Memory B cell (primary cell): ENCODE measurements at regions not wholly inside any gene's neighbourhood (a gene's known extent, or its start where the extent isn't known, plus 50 kb on each side); places are given as distances from the start of the nearest gene placed in this dataset.

Source experiments
- ATAC-seq: fragments of 150-1000 bp; cut with Tn5 transposase; 2 replicates; pipeline ENCODE4 v1.10.0; 2021; ENCODE audit warnings: low read depth, mild to moderate bottlenecking, moderate library complexity
- DNase-seq, 2 donors: peaks; one replicate each; pipeline ENCODE4 v3.0.0; 2022; ENCODE audit warnings: low spot score in 2 of 2
- H3K27ac Mint-ChIP-seq: one replicate; pipeline ENCODE4 v1.8.0; 2022; ENCODE audit warnings: mild to moderate bottlenecking, moderate library complexity, mixed read lengths
- H3K27me3 Mint-ChIP-seq: one replicate; pipeline ENCODE4 v1.8.0; 2022; ENCODE audit warnings: mixed read lengths
- H3K36me3 Mint-ChIP-seq: one replicate; pipeline ENCODE4 v1.8.0; 2022; ENCODE audit warnings: mild to moderate bottlenecking, mixed read lengths
- H3K4me1 Mint-ChIP-seq: one replicate; pipeline ENCODE4 v1.8.0; 2022; ENCODE audit warnings: mixed read lengths
- H3K4me3 Mint-ChIP-seq: one replicate; pipeline ENCODE4 v1.8.0; 2022; ENCODE audit warnings: mild to moderate bottlenecking, moderate library complexity, mixed read lengths
- H3K9me3 Mint-ChIP-seq: one replicate; pipeline ENCODE4 v1.8.0; 2022; ENCODE audit warnings: mixed read lengths

DNA sequence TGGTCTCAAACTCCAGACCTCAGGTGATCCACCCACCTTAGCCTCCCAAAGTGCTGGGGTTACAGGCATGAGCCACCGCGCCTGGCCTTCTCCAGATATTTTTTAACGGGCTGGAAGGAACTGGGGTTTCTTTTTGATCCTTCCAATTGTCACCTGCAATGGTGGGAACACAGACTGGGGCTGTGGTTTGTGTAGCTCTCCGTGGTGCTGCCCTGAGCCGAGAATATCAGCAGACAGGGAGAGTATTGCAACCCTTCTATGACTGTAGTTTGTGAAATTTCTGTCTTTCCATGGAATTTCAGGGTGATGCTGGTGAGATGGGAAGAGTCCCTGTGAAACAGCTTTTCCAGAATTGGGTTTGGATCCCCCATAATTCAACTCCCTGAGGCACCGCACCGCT is 263.5 kb downstream of the ENGASE start:
- Mint-ChIP-seq H3K36me3 (peaks cover 2% of the 10 kb centered on the region), H3K9me3 (peaks cover 2% of the 10 kb centered on the region), H3K27me3 (peaks cover 10% of the 10 kb centered on the region), H3K27ac (peak overlapping the region; percentile 62), H3K4me3 (no peak overlapping the region), H3K4me1 (peaks cover 33% of the 10 kb centered on the region)
- DNase-seq (no peak), ATAC-seq (no peak)

DNA sequence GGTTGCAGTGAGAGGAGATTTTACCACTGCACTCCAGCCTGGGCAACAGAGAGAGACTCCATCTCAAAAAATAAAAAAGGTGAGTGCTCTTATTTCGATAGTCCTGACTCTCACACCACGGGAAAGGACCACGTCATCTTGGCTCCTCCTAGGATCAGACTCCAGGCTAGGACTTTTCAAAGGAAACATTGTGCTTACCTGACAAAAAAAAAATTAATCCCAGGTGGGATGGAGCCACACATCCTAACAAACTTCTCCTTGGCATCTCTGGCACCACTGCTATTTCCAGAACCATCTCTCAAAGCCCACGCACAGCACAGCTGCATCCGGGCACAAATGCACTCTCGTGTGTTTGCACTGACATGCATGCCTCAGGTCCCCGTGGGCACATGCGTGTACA is 262.4 kb downstream of the ENGASE start:
- peaks cover 2% of the 10 kb centered on the region for H3K9me3 Mint-ChIP-seq
- DNase-seq: no peak
- H3K27me3 Mint-ChIP-seq: peaks cover 19% of the 10 kb centered on the region
- no peak overlapping the region for H3K27ac Mint-ChIP-seq
- peaks cover 34% of the 10 kb centered on the region for H3K4me1 Mint-ChIP-seq
- H3K4me3 Mint-ChIP-seq: no peak overlapping the region
- peaks cover 2% of the 10 kb centered on the region for H3K36me3 Mint-ChIP-seq
- no peak for ATAC-seq

DNA sequence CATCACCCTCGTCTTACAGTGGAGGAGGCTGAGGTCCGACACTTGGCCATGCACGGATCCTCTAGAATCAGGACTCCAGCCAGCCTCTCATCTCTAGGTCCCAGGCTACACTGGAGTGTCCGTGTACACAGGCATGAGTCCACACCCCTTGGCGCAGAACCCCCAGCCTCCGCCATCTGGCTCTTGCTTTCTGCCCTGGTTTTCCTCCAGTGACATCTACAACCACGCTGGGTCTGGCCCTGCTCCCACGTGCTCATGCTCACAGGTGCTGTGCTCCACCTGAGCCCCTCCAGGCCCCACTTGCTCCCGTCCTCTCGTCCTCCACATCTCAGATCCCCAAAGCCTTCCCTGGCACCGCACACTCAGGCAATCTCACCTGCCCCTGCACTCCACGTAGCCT is 260.8 kb downstream of the ENGASE start:
- Mint-ChIP-seq H3K4me1 (peaks cover 33% of the 10 kb centered on the region), H3K9me3 (no peaks in the 10 kb centered on the region), H3K27me3 (peaks cover 29% of the 10 kb centered on the region), H3K36me3 (peaks cover 2% of the 10 kb centered on the region), H3K27ac (no peak overlapping the region), H3K4me3 (no peak overlapping the region)
- DNase-seq (no peak), ATAC-seq (no peak)

DNA sequence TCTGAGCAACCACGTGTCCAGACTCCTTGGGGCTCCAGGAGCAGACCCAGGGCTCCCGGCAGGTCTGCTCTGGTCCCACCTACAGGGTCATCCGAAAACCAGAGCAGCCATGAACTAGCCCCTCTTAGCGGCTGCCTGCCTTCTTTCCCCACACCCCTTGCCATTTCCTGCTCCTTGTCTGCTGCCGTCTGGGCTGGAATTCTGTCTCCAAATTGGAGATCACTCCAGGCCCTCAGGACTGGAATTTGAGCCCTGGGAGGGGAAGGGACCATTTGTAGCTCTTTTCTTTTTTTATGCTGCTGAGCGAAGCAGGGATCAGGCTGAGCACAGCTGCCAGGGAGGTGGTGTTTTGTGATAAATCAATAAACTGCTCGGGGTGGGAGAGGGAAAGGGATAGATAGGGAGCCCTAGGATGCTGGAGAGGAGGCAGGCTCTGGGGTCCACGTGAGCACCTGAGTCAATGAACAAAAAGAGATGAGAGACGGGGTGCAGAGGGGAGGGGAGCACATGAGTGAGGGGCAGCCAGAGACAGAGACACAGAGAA is 257.5 kb downstream of the ENGASE start:
- H3K4me1 Mint-ChIP-seq: peaks cover 20% of the 10 kb centered on the region
- peaks cover 2% of the 10 kb centered on the region for H3K36me3 Mint-ChIP-seq
- no peak overlapping the region for H3K4me3 Mint-ChIP-seq
- no peaks in the 10 kb centered on the region for H3K9me3 Mint-ChIP-seq
- no peak for ATAC-seq
- DNase-seq: no peak
- no peak overlapping the region for H3K27ac Mint-ChIP-seq
- H3K27me3 Mint-ChIP-seq: peaks cover 43% of the 10 kb centered on the region

DNA sequence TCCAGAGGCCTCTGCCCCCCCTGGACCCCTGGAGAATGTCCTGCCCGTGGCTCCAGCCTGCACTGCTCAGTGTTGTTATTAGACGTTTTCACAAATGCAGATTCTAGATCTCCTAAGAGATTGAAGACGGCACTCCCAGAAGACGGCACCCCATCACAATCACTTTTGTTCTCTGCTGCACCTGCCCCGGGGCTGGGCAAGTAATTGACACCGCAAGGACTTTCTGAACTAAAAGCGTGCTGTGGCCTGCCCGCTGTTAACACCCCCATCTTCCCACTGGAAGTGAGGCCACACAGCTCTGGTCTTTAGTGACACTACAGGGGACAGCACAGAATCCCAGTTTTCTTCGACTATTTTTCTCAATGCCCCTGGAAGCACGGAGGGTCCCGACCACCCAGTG is 256.9 kb downstream of the ENGASE start:
- Mint-ChIP-seq H3K4me1 (peaks cover 20% of the 10 kb centered on the region), H3K27ac (no peak overlapping the region)

DNA sequence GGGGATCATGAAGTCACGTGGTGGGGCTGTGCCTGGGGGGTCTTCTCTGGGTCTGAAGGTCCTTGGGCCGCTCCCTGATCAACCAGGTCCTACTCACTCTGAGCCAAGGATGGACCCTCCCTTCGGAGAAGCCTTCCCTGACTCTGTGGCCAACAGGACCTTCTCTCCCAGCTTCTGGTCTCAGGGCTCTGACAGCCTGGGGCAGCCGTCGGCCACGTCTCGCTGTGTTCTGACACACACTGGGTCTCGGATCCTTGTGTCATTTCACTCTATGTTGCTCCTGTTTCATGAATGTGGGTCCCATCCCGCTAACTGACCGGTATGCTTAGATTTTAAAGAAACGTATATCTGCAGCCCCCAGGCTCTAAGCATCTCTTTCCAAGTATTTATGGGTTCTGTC is 256.1 kb downstream of the ENGASE start:
- Mint-ChIP-seq H3K36me3 (peaks cover 2% of the 10 kb centered on the region), H3K27me3 (peaks cover 44% of the 10 kb centered on the region), H3K27ac (no peak overlapping the region), H3K9me3 (no peaks in the 10 kb centered on the region), H3K4me1 (peaks cover 18% of the 10 kb centered on the region), H3K4me3 (no peak overlapping the region)
- ATAC-seq: no peak
- no peak for DNase-seq

More for the DNA sequence above, 256.9 kb downstream of the ENGASE start:
- H3K36me3 Mint-ChIP-seq: peaks cover 2% of the 10 kb centered on the region
- ATAC-seq (no peak), DNase-seq (no peak)
- no peaks in the 10 kb centered on the region for H3K9me3 Mint-ChIP-seq
- H3K27me3 Mint-ChIP-seq: peaks cover 45% of the 10 kb centered on the region
- H3K4me3 Mint-ChIP-seq: no peak overlapping the region

DNA sequence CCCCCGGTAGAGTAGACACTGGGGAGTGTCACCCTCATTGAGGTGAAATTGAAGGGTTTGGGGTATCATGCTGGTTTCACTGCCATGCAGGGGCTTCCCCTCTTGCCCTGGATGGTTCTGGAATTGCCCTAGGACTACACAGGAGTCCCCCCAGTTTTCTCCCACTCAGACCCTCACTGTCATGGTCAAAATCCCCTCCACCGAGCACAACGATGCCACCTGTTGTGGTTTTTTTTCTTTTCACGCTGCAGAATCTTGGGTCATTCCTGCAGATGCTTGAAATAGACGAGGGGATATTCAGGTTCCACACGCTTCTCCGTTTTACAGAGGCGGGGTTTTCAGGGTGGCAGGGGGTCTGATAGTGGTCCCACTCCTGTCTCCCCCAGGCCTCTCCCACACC is 255.6 kb downstream of the ENGASE start:
- ATAC-seq (peak; percentile 17), DNase-seq (no peak)
- H3K27ac Mint-ChIP-seq: no peak overlapping the region
- no peak overlapping the region for H3K4me3 Mint-ChIP-seq
- H3K9me3 Mint-ChIP-seq: no peaks in the 10 kb centered on the region
- H3K27me3 Mint-ChIP-seq: peaks cover 43% of the 10 kb centered on the region
- H3K36me3 Mint-ChIP-seq: peaks cover 2% of the 10 kb centered on the region
- H3K4me1 Mint-ChIP-seq: peaks cover 18% of the 10 kb centered on the region

DNA sequence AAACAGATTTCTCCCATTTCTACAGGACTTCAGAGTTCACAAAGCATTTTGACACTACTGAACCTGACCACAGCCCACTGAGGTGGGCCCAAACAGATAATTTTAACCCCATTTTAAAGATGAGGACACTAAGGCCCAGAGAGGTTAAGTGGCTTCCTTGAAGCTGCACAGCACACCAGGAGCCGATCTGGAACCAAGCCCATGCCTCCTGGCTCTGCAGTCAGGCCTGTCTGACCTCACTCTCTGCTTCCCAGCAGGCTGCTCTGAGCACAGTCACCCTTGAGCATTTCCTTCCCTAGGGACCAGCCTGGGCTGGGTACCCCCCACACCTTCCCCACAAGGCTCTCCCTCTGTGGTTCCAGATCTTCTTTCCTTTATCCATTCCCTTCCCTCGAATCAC is 252.2 kb downstream of the ENGASE start:
- DNase-seq: no peak
- ATAC-seq: no peak
- Mint-ChIP-seq H3K27ac (no peak overlapping the region), H3K4me3 (no peak overlapping the region), H3K9me3 (no peaks in the 10 kb centered on the region), H3K36me3 (no peaks in the 10 kb centered on the region), H3K27me3 (peaks cover 27% of the 10 kb centered on the region), H3K4me1 (peaks cover 6% of the 10 kb centered on the region)

DNA sequence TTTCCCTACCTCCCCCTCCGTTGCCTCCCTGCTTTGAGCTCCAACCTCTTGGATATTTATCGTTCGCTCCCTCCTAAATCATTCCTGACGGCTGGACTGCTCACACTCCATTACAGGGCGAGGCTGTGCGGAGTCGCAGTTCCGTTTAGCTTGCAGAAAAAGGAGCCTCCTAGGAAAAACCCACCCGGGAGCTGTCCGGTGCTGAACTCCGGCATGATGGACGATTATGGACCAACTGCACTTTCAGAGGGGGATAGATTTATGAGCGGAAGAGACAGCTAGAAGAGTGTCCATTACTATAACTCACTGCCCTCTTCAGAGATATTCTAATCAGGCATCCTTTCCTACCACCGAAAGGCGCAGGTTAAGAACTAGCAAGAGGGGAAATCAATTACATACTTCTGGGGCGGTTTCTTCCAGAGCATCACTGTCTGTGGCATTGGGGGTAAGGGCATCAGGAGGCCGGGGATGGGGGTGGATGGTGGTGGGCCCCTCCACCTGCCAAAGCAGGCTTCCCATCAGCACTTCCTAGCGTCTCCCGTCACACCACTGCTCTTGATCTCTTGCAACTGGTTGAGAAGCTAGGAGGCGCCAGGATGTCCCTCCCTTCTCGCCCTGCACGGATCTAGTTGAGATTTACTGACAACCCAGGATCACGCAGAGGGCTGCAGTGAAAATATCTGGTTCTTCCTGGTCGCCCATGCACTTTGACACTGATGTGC is 251.2 kb downstream of the ENGASE start:
- Mint-ChIP-seq H3K27me3 (peaks cover 26% of the 10 kb centered on the region), H3K9me3 (no peaks in the 10 kb centered on the region), H3K4me1 (peaks cover 7% of the 10 kb centered on the region), H3K4me3 (no peak overlapping the region), H3K36me3 (no peaks in the 10 kb centered on the region), H3K27ac (no peak overlapping the region)
- DNase-seq: no peak
- ATAC-seq: no peak

DNA sequence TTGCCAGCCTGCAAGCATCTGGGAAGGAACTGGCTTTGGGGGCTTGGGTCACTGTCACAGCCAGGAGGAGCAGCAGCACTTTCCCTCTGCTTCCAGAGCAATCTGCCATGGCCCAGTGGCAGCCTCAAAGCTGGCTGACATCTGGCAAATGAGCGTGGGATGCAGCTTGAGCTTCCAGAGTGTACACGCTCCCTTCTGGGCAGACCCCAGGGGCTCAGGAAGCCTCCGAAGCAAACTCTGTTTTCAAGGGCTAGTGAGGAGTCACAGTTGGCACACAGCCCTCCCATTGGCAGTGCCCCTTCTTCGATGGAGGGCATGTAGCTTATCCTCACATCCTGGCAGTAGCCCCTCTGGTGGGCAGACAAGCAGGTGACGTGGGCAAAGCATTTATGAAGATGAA is 249.6 kb downstream of the ENGASE start:
- Mint-ChIP-seq H3K27me3 (peaks cover 21% of the 10 kb centered on the region), H3K4me3 (no peak overlapping the region)

DNA sequence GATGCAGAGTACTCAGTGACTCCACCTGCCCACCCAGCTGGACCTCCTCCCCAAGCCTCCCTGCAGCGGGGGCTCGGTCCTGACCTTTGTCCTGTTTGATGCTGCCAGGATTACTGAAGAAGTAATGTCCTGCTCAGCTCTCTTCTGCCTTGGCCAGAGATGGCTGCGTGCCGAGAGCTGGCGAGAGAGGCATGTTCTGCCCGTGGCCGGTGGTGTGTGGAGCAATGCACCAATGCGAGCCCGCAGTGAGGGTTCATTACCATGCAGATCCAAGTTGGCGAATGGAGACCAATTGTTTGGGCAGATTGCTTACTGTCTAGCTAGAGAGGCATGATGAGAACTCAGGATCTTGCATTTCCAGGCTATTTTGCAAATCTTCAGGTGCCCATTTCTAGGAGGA is 248.9 kb downstream of the ENGASE start:
- Mint-ChIP-seq H3K4me1 (peaks cover 9% of the 10 kb centered on the region), H3K27ac (no peak overlapping the region), H3K27me3 (peaks cover 19% of the 10 kb centered on the region), H3K36me3 (no peaks in the 10 kb centered on the region), H3K4me3 (no peak overlapping the region), H3K9me3 (no peaks in the 10 kb centered on the region)
- DNase-seq (no peak), ATAC-seq (no peak)

More for the DNA sequence above, 249.6 kb downstream of the ENGASE start:
- no peak for ATAC-seq
- Mint-ChIP-seq H3K4me1 (peaks cover 9% of the 10 kb centered on the region), H3K9me3 (no peaks in the 10 kb centered on the region), H3K27ac (no peak overlapping the region), H3K36me3 (no peaks in the 10 kb centered on the region)
- no peak for DNase-seq

DNA sequence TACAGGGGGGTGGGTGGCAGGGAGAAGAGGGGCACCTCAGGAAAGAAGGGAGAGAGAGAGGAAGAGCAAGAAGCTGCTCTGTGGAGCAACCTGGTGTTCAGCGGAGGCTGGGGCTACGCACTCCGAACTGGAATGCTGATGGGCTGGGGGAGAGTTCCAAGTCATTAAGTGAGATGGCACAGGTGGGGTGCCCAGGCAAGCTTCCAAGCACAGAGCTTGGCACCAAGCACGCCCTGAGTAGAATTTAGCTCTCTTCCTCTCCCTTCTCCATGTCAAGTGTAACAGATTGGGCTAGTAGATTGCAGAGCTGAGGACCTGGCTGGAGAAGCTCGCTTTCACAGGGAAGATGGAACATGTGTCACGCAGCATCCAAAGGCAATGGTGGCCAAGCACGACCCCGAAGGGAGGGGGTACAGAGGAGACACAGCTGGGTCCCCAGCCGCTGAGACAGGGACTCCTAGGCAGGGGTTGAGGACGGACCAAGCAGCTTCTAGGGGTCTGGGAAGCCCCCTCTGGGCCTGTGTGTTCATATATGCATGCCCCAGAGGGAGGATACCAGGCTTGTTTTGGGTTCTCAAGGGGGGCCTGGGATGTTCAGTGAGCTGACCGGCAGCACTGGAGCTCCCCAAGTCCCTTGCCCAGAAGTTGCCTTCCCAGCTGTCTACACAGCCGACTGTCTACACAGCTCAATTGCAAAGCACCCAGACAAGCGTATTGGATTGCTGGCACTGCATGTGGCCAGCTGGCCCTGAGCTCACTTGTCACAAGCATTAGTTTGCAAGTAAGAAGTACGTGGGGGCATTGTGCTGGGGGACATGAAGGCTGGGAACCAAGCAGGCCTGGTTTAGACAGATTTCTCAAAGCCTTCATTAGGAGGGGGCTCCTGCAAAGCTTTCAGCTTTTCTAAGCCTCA is 247.8 kb downstream of the ENGASE start:
- ATAC-seq (no peak), DNase-seq (no peak)
- H3K4me3 Mint-ChIP-seq: no peak overlapping the region
- no peaks in the 10 kb centered on the region for H3K9me3 Mint-ChIP-seq
- peaks cover 9% of the 10 kb centered on the region for H3K4me1 Mint-ChIP-seq
- no peaks in the 10 kb centered on the region for H3K36me3 Mint-ChIP-seq
- no peak overlapping the region for H3K27ac Mint-ChIP-seq
- peaks cover 17% of the 10 kb centered on the region for H3K27me3 Mint-ChIP-seq

DNA sequence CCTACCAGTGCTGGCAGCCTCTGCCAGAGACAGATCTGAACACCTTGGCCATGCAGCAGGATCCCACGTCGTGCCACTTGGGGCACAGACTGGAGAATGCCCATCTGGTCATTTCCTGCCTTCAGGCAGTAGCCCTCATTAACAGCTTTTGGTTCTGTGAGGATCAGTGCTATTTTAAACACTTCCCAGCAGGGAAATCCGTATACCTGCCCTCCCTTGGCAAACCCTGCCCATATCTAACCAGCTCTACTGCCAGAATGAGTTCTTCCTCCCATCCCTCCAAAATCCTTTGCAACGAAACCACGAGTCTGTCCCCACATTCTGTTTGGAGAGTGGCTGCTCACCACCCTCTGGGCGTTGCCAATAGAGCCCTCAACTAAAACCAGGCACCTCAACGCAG is 245.7 kb downstream of the ENGASE start:
- Mint-ChIP-seq H3K4me1 (peaks cover 7% of the 10 kb centered on the region), H3K27me3 (peaks cover 18% of the 10 kb centered on the region), H3K9me3 (no peaks in the 10 kb centered on the region), H3K36me3 (no peaks in the 10 kb centered on the region), H3K27ac (no peak overlapping the region), H3K4me3 (no peak overlapping the region)
- DNase-seq: no peak
- ATAC-seq: no peak

DNA sequence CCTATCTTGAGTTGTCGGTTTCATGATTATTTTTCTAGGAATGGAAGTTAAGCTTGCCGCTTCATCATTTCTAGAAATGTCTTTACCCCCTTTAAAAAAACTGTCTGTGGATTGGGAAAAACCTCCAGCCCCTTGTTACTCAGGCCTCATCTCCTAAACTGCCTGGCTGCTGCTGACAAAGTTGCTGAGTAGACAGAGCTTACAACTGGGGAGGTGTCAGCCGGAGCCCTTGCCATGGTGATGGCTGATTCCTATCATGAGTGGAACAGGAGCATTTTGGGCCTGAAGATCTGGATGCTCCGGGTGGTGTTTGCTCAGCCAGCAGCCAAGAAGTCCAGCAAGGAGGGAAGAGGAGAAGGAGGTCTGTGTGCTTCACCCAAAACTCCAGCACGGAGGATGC is 243.3 kb downstream of the ENGASE start:
- Mint-ChIP-seq H3K4me3 (no peak overlapping the region), H3K27ac (no peak overlapping the region), H3K36me3 (no peaks in the 10 kb centered on the region), H3K4me1 (peaks cover 7% of the 10 kb centered on the region), H3K27me3 (peaks cover 26% of the 10 kb centered on the region), H3K9me3 (no peaks in the 10 kb centered on the region)
- no peak for DNase-seq
- ATAC-seq: no peak
